ENCODE measurements at regions not wholly inside any gene's neighbourhood (a gene's known extent, or its start where the extent isn't known, plus 50 kb on each side); places are given as distances from the start of the nearest gene placed in this dataset.

- ATAC-seq (no peak), DNase-seq (ENCODE audit: extremely low read depth in 1 of 4, low spot score in 3 of 4) (no peak), FAIRE-seq (no peak)
- no peak for TF ChIP-seq HBP1 (CRISPR knock-in tag; IDR thresholded peaks at IDR 0.05)
- TF ChIP-seq ZNF512 (tag; IDR thresholded peaks at IDR 0.05) = no peak
- no peak for TF ChIP-seq ASH1L (IDR thresholded peaks at IDR 0.05; ENCODE audit: borderline replicate concordance, low read depth, partially characterized antibody)
- TF ChIP-seq ZNF57 (CRISPR knock-in tag; IDR thresholded peaks at IDR 0.05) = no peak
- TF ChIP-seq HDAC1 (IDR thresholded peaks at IDR 0.05) = no peak
- TF ChIP-seq ZZZ3 (IDR thresholded peaks at IDR 0.05) = no peak
- TF ChIP-seq TAF15 (IDR thresholded peaks at IDR 0.05; ENCODE audit: low read depth, low read length) = no peak
- TF ChIP-seq PHTF2 (CRISPR knock-in tag; IDR thresholded peaks at IDR 0.05) = no peak
- no peak for TF ChIP-seq PTBP1 (IDR thresholded peaks at IDR 0.05; ENCODE audit: low read depth, low read length)
- TF ChIP-seq MEF2A (IDR thresholded peaks at IDR 0.05; ENCODE audit: control insufficient read depth, low read depth, low read length) = no peak
- no peak for TF ChIP-seq ELF2 (CRISPR knock-in tag; IDR thresholded peaks at IDR 0.05)
- TF ChIP-seq, protein P1, sequence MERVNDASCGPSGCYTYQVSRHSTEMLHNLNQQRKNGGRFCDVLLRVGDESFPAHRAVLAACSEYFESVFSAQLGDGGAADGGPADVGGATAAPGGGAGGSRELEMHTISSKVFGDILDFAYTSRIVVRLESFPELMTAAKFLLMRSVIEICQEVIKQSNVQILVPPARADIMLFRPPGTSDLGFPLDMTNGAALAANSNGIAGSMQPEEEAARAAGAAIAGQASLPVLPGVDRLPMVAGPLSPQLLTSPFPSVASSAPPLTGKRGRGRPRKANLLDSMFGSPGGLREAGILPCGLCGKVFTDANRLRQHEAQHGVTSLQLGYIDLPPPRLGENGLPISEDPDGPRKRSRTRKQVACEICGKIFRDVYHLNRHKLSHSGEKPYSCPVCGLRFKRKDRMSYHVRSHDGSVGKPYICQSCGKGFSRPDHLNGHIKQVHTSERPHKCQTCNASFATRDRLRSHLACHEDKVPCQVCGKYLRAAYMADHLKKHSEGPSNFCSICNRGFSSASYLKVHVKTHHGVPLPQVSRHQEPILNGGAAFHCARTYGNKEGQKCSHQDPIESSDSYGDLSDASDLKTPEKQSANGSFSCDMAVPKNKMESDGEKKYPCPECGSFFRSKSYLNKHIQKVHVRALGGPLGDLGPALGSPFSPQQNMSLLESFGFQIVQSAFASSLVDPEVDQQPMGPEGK (CRISPR knock-in tag; IDR thresholded peaks at IDR 0.05; ENCODE audit: borderline replicate concordance) = no peak
- TF ChIP-seq MCM3 (IDR thresholded peaks at IDR 0.05) = no peak
- no peak for TF ChIP-seq IFI16 (CRISPR knock-in tag; IDR thresholded peaks at IDR 0.05)
- no peak for TF ChIP-seq CHD4 (IDR thresholded peaks at IDR 0.05; ENCODE audit: insufficient read depth, insufficient replicate concordance, low read depth, low read length, poor library complexity, severe bottlenecking)
- TF ChIP-seq ZNF175 (CRISPR knock-in tag; IDR thresholded peaks at IDR 0.05; ENCODE audit: low read depth) = no peak
- TF ChIP-seq CEBPG (CRISPR knock-in tag; IDR thresholded peaks at IDR 0.05) = no peak
- no peak for TF ChIP-seq CEBPG (tag; conservative IDR thresholded peaks at IDR 0.05 in 1 of 2, IDR thresholded peaks at IDR 0.05 in 1 of 2)
- no peak for TF ChIP-seq GTF2E2 (tag; IDR thresholded peaks at IDR 0.05)
- TF ChIP-seq TCF7 (IDR thresholded peaks at IDR 0.05; ENCODE audit: borderline replicate concordance) = no peak
- no peak for TF ChIP-seq ATF7 (IDR thresholded peaks at IDR 0.05)
- Histone ChIP-seq H3K27ac (ENCODE audit: extremely low read depth, low read depth, low read length) (no peak overlapping the region), H3K36me3 (ENCODE audit: control insufficient read depth, insufficient read depth, low read length) (no peaks in the 10 kb centered on the region), H4K20me1 (replicated peaks; ENCODE audit: control insufficient read depth, insufficient read depth, low read length) (no peaks in the 10 kb centered on the region), H3K9ac (ENCODE audit: insufficient read depth in 1 of 2, low read depth in 2 of 2, low read length in 2 of 2) (no peak overlapping the region), H3K4me1 (replicated peaks in 1 of 2; ENCODE audit: control insufficient read depth in 2 of 2, insufficient read depth in 2 of 2, low read length in 2 of 2) (no peaks in the 10 kb centered on the region), H3K4me3 (no peak overlapping the region), H2AFZ (ENCODE audit: low read depth, low read length) (no peak overlapping the region), H3K27me3 (ENCODE audit: control insufficient read depth in 2 of 2, insufficient read depth in 2 of 2, low read length in 2 of 2) (no peaks in the 10 kb centered on the region), H3K4me2 (ENCODE audit: insufficient read depth, low read length) (no peak overlapping the region), H3K9me3 (replicated peaks; ENCODE audit: control insufficient read depth, insufficient read depth, low read depth, low read length) (no peaks in the 10 kb centered on the region), H3K79me2 (ENCODE audit: control insufficient read depth, insufficient read depth, low read length) (no peaks in the 10 kb centered on the region), H3K9me1 (ENCODE audit: control insufficient read depth, insufficient read depth, low read length) (no peaks in the 10 kb centered on the region)
- ChIA-PET POLR2A (no interaction called here), CTCF (ENCODE audit: low intra/inter-chr PET ratio) (no interaction called here)
- in situ Hi-C loops (cut with MboI) = no loop called here
- WGBS (ENCODE audit: insufficient coverage, low coverage, missing lambda C conversion rate) = no CpG with 5 or more reads among the region's 1 CpG
- intact Hi-C loops (cut with micrococcal nuclease) = no loop called here
- BruUV-seq (replicated peaks) = no TSS peak
Observed at GRCh38 chr13:77456271-77456670, 79.2 kb upstream of the SCEL start.

All from K562 (cell line).